Esophagus muscularis mucosa (tissue), 4 donors: ENCODE measurements at regions not wholly inside any gene's neighbourhood (a gene's known extent, or its start where the extent isn't known, plus 50 kb on each side); places are given as distances from the start of the nearest gene placed in this dataset.

ENCODE experiments used
- DNase-seq: peaks from one replicate; pipeline ENCODE4 v3.0.0-alpha.2; 2017; ENCODE audit errors: extremely low spot score
- H3K27ac ChIP-seq, 4 donors: fragments of 200-600 bp; sonication (generic); replicated peaks in 1 of 4; 1 replicate in 3 of 4; 2 replicates in 1 of 4; pipeline ENCODE4 v1.5.1; 2016 to 2019; ENCODE audit warnings: mild to moderate bottlenecking in 1 of 4
- H3K27me3 ChIP-seq, 4 donors: fragments of 200-600 bp; sonication (generic); one replicate each; pipeline versions ENCODE4 v1.5.1 to v1.6.0; 2016 to 2019
- H3K36me3 ChIP-seq, 4 donors: fragments of 200-600 bp; sonication (generic); one replicate each; pipeline ENCODE4 v1.5.1; 2016 to 2019
- H3K4me1 ChIP-seq, 4 donors: fragments of 200-600 bp; sonication (generic); one replicate each; pipeline ENCODE4 v1.5.1; 2016 to 2019
- H3K4me3 ChIP-seq, 4 donors: fragments of 200-600 bp; sonication (generic); 1 replicate in 2 of 4; 2 replicates in 2 of 4; pipeline ENCODE4 v1.5.1; 2016 to 2019; ENCODE audit warnings: mild to moderate bottlenecking in 4 of 4, moderate library complexity in 1 of 4
- H3K9me3 ChIP-seq, 4 donors: fragments of 200-600 bp; sonication (generic); 1 replicate in 3 of 4; 2 replicates in 1 of 4; pipeline ENCODE4 v1.5.1; 2016 to 2019
- CTCF ChIP-seq, 3 experiments: fragments of 200-600 bp in 2 of 3; fragments of 450-650 bp in 1 of 3; sonication (generic) in 2 of 3; IDR thresholded peaks; one replicate each; pipeline ENCODE4 v1.5.1; 2017 to 2019; ENCODE audit warnings: antibody characterized with exemption in 3 of 3, mild to moderate bottlenecking in 2 of 3, moderate library complexity in 1 of 3
- EP300 ChIP-seq: sonication (generic); formaldehyde crosslinking; IDR thresholded peaks from one replicate; pipeline ENCODE4 v1.6.1; 2017; ENCODE audit warnings: antibody characterized with exemption
- POLR2A ChIP-seq: fragments of 450-650 bp; IDR thresholded peaks from one replicate; pipeline ENCODE4 v1.6.1; 2017; ENCODE audit warnings: antibody characterized with exemption, moderate library complexity, mild to moderate bottlenecking, low read depth
- POLR2AphosphoS5 ChIP-seq, 2 donors: sonication (generic); formaldehyde crosslinking; IDR thresholded peaks; one replicate each; pipeline ENCODE4 v1.6.1; 2017; ENCODE audit warnings: antibody characterized with exemption in 2 of 2
- WGBS: methylation state at CpG from one replicate; pipeline ENCODE4 v1.1.5; 2018; 5-methylcytosine and 5-hydroxymethylcytosine counted together
- intact Hi-C: fragments of 100-400 bp; cut with DNase I; formaldehyde crosslinking; loops from one replicate; pipeline ENCODE4 v1.15.1; 2023

- WGBS, result 53% methylated on average over 2 of the region's 2 CpGs
- no peak overlapping the region for H3K27ac ChIP-seq
- no peaks in the 10 kb centered on the region for H3K27me3 ChIP-seq
- TF ChIP-seq EP300 (no peak), POLR2AphosphoS5 (IDR thresholded peaks at IDR 0.05) (no peak), POLR2A (no peak), CTCF (IDR thresholded peaks at IDR 0.05) (no peak)
- DNase-seq, result no peak
- no peaks in the 10 kb centered on the region for H3K9me3 ChIP-seq
- no peaks in the 10 kb centered on the region for H3K4me1 ChIP-seq
- H3K36me3 ChIP-seq, result no peaks in the 10 kb centered on the region
- intact Hi-C loops, result no loop called here
- no peak overlapping the region for H3K4me3 ChIP-seq
Measured at GRCh38 chr5:25891691-25892090, 1146.7 kb downstream of the CDH9 start.

- no peaks in the 10 kb centered on the region for H3K36me3 ChIP-seq
- no peak for DNase-seq
- H3K4me1 ChIP-seq, result no peaks in the 10 kb centered on the region
- TF ChIP-seq POLR2A (no peak), POLR2AphosphoS5 (IDR thresholded peaks at IDR 0.05) (no peak), EP300 (no peak), CTCF (IDR thresholded peaks at IDR 0.05) (no peak)
- no peaks in the 10 kb centered on the region for H3K27me3 ChIP-seq
- 78% methylated on average over 6 of the region's 6 CpGs for WGBS
- H3K27ac ChIP-seq, result no peak overlapping the region
- H3K4me3 ChIP-seq, result no peak overlapping the region
- no peaks in the 10 kb centered on the region for H3K9me3 ChIP-seq
- intact Hi-C loops, result no loop called here
Measured at GRCh38 chr5:25881318-25882036, 1156.9 kb downstream of the CDH9 start.

- Histone ChIP-seq H3K27me3 (no peaks in the 10 kb centered on the region), H3K4me3 (no peak overlapping the region), H3K36me3 (no peaks in the 10 kb centered on the region), H3K9me3 (no peaks in the 10 kb centered on the region), H3K27ac (no peak overlapping the region), H3K4me1 (no peaks in the 10 kb centered on the region)
- DNase-seq, result no peak
- TF ChIP-seq POLR2AphosphoS5 (IDR thresholded peaks at IDR 0.05) (no peak), POLR2A (no peak), EP300 (no peak), CTCF (IDR thresholded peaks at IDR 0.05) (no peak)
- 93% methylated on average over 3 of the region's 3 CpGs for WGBS
- intact Hi-C loops, result no loop called here
Measured at GRCh38 chr5:25863811-25864210, 1174.6 kb downstream of the CDH9 start.

DNA sequence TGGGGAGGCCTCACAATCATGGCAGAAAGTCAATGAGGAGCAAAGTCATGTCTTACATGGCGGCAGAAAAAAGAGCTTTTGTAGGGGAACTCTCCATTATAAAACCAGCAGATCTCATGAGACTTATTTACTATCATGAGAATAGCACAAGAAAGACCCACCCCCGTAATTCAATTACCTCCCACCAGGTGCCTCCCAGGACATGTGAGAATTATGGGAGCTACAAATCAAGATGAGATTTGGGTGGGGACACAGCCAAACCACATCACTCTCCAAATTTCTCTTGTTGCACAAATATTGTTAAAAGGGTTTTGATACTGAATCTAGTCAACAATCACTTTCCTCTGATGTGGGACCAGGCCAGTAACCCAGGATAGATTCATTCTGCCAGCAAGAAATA lies 1176.1 kb downstream of the CDH9 start:
- Histone ChIP-seq H3K36me3 (no peaks in the 10 kb centered on the region), H3K27ac (no peak overlapping the region), H3K27me3 (no peaks in the 10 kb centered on the region), H3K9me3 (no peaks in the 10 kb centered on the region), H3K4me1 (no peaks in the 10 kb centered on the region), H3K4me3 (no peak overlapping the region)
- no peak for DNase-seq
- WGBS, result 92% methylated on average over 2 of the region's 2 CpGs
- intact Hi-C loops, result no loop called here
- TF ChIP-seq EP300 (no peak), POLR2A (no peak), CTCF (IDR thresholded peaks at IDR 0.05) (no peak), POLR2AphosphoS5 (IDR thresholded peaks at IDR 0.05) (no peak)

- H3K27me3 ChIP-seq, result no peaks in the 10 kb centered on the region
- intact Hi-C loops, result no loop called here
- H3K4me1 ChIP-seq, result no peaks in the 10 kb centered on the region
- no peaks in the 10 kb centered on the region for H3K36me3 ChIP-seq
- no peaks in the 10 kb centered on the region for H3K9me3 ChIP-seq
- DNase-seq, result no peak
- TF ChIP-seq POLR2A (no peak), EP300 (no peak), CTCF (IDR thresholded peaks at IDR 0.05) (no peak), POLR2AphosphoS5 (IDR thresholded peaks at IDR 0.05) (no peak)
- no peak overlapping the region for H3K27ac ChIP-seq
- WGBS, result 47% methylated on average over 6 of the region's 6 CpGs
- no peak overlapping the region for H3K4me3 ChIP-seq
Measured at GRCh38 chr5:25858019-25858418, 1180.4 kb downstream of the CDH9 start.
